ENCODE measurements at regions not wholly inside any gene's neighbourhood (a gene's known extent, or its start where the extent isn't known, plus 50 kb on each side); places are given as distances from the start of the nearest gene placed in this dataset.

GRCh38 chr2:49567811-49568600, 413.7 kb upstream of the FSHR start:
- H3K36me3 Mint-ChIP-seq, result no peaks in the 10 kb centered on the region
- H3K4me3 Mint-ChIP-seq, result no peak overlapping the region
- H3K4me1 ChIP-seq (ENCODE audit: control insufficient read depth, insufficient read depth, low read length), result no peaks in the 10 kb centered on the region
- H3K4me3 ChIP-seq (ENCODE audit: low read length), result no peak overlapping the region
- H3K36me3 ChIP-seq (ENCODE audit: control insufficient read depth, insufficient read depth, low read length), result no peaks in the 10 kb centered on the region
- DNase-seq (no peak), ATAC-seq (no peak)
- no peak overlapping the region for H3K27ac Mint-ChIP-seq
- H3K4me1 Mint-ChIP-seq, result no peaks in the 10 kb centered on the region
- intact Hi-C loops (cut with micrococcal nuclease), result no loop called here
- H3K9me3 Mint-ChIP-seq, result peaks cover 8 to 9% of the 10 kb centered on the region in 2 donors
- no peaks in the 10 kb centered on the region for H3K27me3 Mint-ChIP-seq (ENCODE audit: low read depth in 2 of 2)
- no peak overlapping the region for H3K27ac ChIP-seq (ENCODE audit: low read length)
- H3K9me3 ChIP-seq (ENCODE audit: control insufficient read depth, insufficient read depth, low read length), result no peaks in the 10 kb centered on the region
- 71% methylated on average over 2 of the region's 3 CpGs for WGBS (ENCODE audit: insufficient coverage)
- H3K27me3 ChIP-seq (ENCODE audit: control insufficient read depth, insufficient read depth, low read length), result no peaks in the 10 kb centered on the region
- TF ChIP-seq, protein P1, sequence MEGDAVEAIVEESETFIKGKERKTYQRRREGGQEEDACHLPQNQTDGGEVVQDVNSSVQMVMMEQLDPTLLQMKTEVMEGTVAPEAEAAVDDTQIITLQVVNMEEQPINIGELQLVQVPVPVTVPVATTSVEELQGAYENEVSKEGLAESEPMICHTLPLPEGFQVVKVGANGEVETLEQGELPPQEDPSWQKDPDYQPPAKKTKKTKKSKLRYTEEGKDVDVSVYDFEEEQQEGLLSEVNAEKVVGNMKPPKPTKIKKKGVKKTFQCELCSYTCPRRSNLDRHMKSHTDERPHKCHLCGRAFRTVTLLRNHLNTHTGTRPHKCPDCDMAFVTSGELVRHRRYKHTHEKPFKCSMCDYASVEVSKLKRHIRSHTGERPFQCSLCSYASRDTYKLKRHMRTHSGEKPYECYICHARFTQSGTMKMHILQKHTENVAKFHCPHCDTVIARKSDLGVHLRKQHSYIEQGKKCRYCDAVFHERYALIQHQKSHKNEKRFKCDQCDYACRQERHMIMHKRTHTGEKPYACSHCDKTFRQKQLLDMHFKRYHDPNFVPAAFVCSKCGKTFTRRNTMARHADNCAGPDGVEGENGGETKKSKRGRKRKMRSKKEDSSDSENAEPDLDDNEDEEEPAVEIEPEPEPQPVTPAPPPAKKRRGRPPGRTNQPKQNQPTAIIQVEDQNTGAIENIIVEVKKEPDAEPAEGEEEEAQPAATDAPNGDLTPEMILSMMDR (IDR thresholded peaks at IDR 0.05), result no peak

GRCh38 chr2:49567021-49567420, 412.7 kb upstream of the FSHR start:
- H3K27me3 ChIP-seq (ENCODE audit: control insufficient read depth, insufficient read depth, low read length), result no peaks in the 10 kb centered on the region
- H3K4me3 ChIP-seq (ENCODE audit: low read length), result no peak overlapping the region
- no peak overlapping the region for H3K27ac ChIP-seq (ENCODE audit: low read length)
- ATAC-seq (no peak), DNase-seq (no peak)
- Mint-ChIP-seq H3K27ac (no peak overlapping the region), H3K36me3 (no peaks in the 10 kb centered on the region), H3K4me3 (no peak overlapping the region), H3K9me3 (peaks cover 8 to 11% of the 10 kb centered on the region in 2 donors), H3K4me1 (no peaks in the 10 kb centered on the region), H3K27me3 (ENCODE audit: low read depth in 2 of 2) (no peaks in the 10 kb centered on the region)
- H3K36me3 ChIP-seq (ENCODE audit: control insufficient read depth, insufficient read depth, low read length), result no peaks in the 10 kb centered on the region
- TF ChIP-seq, protein P1 (IDR thresholded peaks at IDR 0.05), result no peak
- WGBS (ENCODE audit: insufficient coverage), result 53% methylated on average over 1 of the region's 1 CpG
- intact Hi-C loops (cut with micrococcal nuclease), result no loop called here
- H3K4me1 ChIP-seq (ENCODE audit: control insufficient read depth, insufficient read depth, low read length), result no peaks in the 10 kb centered on the region
- H3K9me3 ChIP-seq (ENCODE audit: control insufficient read depth, insufficient read depth, low read length), result no peaks in the 10 kb centered on the region

DNA sequence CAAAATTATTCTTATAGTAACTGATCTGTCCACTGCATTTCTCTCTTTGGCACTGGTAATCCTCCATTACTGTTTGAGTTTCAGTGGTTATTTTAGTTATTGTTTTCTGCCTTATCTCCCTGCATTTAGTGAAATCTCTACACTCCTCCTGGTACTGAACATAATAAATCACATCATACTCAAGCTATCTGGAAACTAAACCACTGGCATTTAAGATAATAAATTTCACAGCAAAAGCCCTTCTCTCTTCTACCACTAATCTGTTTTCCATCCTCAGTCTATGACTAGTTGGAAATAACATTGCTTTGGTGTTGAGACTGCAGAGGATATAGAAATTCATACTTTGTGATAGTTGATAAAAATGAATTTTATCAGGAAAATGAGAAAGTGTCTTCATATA, 399.3 kb upstream of the FSHR start:
- Histone ChIP-seq H3K27ac (ENCODE audit: low read length) (no peak overlapping the region), H3K9me3 (ENCODE audit: control insufficient read depth, insufficient read depth, low read length) (no peaks in the 10 kb centered on the region), H3K4me1 (ENCODE audit: control insufficient read depth, insufficient read depth, low read length) (no peaks in the 10 kb centered on the region), H3K36me3 (ENCODE audit: control insufficient read depth, insufficient read depth, low read length) (no peaks in the 10 kb centered on the region), H3K27me3 (ENCODE audit: control insufficient read depth, insufficient read depth, low read length) (no peaks in the 10 kb centered on the region), H3K4me3 (ENCODE audit: low read length) (no peak overlapping the region)
- H3K9me3 Mint-ChIP-seq, result peaks cover 9 to 10% of the 10 kb centered on the region in 2 donors
- no peak overlapping the region for H3K27ac Mint-ChIP-seq
- intact Hi-C loops (cut with micrococcal nuclease), result no loop called here
- H3K4me3 Mint-ChIP-seq, result no peak overlapping the region
- no peaks in the 10 kb centered on the region for H3K27me3 Mint-ChIP-seq (ENCODE audit: low read depth in 2 of 2)
- ATAC-seq, result no peak
- no peaks in the 10 kb centered on the region for H3K4me1 Mint-ChIP-seq
- no peak for DNase-seq
- TF ChIP-seq, protein P1 (IDR thresholded peaks at IDR 0.05), result no peak
- no peaks in the 10 kb centered on the region for H3K36me3 Mint-ChIP-seq

- peaks cover 12% of the 10 kb centered on the region for H3K9me3 ChIP-seq (ENCODE audit: control insufficient read depth, insufficient read depth, low read length)
- H3K36me3 Mint-ChIP-seq, result peaks cover 16% of the 10 kb centered on the region
- H3K27ac ChIP-seq (ENCODE audit: low read length), result no peak overlapping the region
- no peak overlapping the region for H3K27ac Mint-ChIP-seq
- intact Hi-C loops (cut with micrococcal nuclease), result no loop called here
- H3K4me1 Mint-ChIP-seq, result no peaks in the 10 kb centered on the region
- H3K4me3 Mint-ChIP-seq, result no peak overlapping the region
- no peak for ATAC-seq
- no peak overlapping the region for H3K4me3 ChIP-seq (ENCODE audit: low read length)
- no peak for DNase-seq
- TF ChIP-seq, protein P1 (IDR thresholded peaks at IDR 0.05), result no peak
- H3K9me3 Mint-ChIP-seq, result peaks cover 22 to 36% of the 10 kb centered on the region in 2 donors
- no peaks in the 10 kb centered on the region for H3K27me3 Mint-ChIP-seq (ENCODE audit: low read depth in 2 of 2)
- H3K4me1 ChIP-seq (ENCODE audit: control insufficient read depth, insufficient read depth, low read length), result no peaks in the 10 kb centered on the region
- H3K36me3 ChIP-seq (ENCODE audit: control insufficient read depth, insufficient read depth, low read length), result no peaks in the 10 kb centered on the region
- H3K27me3 ChIP-seq (ENCODE audit: control insufficient read depth, insufficient read depth, low read length), result no peaks in the 10 kb centered on the region
Observed at GRCh38 chr2:49532702-49533101, 378.4 kb upstream of the FSHR start.

All from natural killer cell (primary cell).